ENCODE measurements at regions not wholly inside any gene's neighbourhood (a gene's known extent, or its start where the extent isn't known, plus 50 kb on each side); places are given as distances from the start of the nearest gene placed in this dataset.

DNA sequence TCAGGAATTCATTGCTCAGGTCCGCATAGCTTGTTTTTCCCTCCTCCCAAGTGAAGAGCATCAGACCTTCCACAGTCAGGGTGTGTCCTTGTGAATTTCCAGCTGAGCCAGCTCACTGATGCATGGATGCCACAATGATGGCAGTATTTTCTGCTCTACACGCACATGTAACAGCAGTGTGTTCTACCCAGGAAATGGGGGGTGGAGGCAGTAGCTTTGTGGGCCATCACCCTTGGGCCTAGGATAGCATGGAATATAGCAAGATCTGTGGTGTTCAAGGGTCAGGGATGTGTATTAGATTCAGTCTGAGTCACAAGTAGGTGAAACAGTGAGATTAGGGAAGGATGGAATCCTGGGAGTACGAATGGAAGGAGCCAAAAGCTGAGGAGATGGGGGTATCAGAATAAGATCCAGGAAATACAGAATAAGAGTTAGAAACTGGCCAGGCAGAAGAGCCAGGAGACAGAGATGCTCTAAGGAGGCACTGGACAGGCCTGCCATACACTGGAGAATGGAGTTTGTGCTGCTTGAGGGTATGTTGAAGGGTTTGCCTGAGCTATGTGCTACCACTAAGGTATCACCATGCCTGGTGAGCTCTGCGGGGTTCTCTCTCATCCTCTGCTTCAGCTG, 90.6 kb upstream of the CNIH3 start:
- TF ChIP-seq EZH2phosphoT487 (IDR thresholded peaks at IDR 0.05; ENCODE audit: insufficient read depth, low read depth) (no peak), EZH2 (IDR thresholded peaks at IDR 0.05; ENCODE audit: insufficient read depth, poor library complexity, severe bottlenecking) (no peak)

Measured in GM23248 (cell line).